Transverse colon (tissue), 4 donors: ENCODE measurements at regions not wholly inside any gene's neighbourhood (a gene's known extent, or its start where the extent isn't known, plus 50 kb on each side); places are given as distances from the start of the nearest gene placed in this dataset.

Source experiments
- DNase-seq: peaks from one replicate; pipeline ENCODE4 v3.0.0-alpha.2; 2019
- H3K27ac ChIP-seq, 4 donors: fragments of 200-600 bp; sonication (generic); 2 replicates each; pipeline ENCODE4 v1.5.1; 2016 to 2018; ENCODE audit warnings: inconsistent platforms in 4 of 4
- H3K27me3 ChIP-seq: fragments of 200-600 bp; sonication (generic); 2 replicates; pipeline ENCODE4 v1.5.1; 2017; ENCODE audit warnings: inconsistent platforms
- H3K36me3 ChIP-seq, 4 donors: fragments of 200-600 bp; sonication (generic); 2 replicates each; pipeline ENCODE4 v1.5.1; 2017 to 2019; ENCODE audit warnings: inconsistent platforms in 4 of 4
- H3K4me1 ChIP-seq, 4 donors: fragments of 200-600 bp; sonication (generic); 2 replicates each; pipeline ENCODE4 v1.5.1; 2017 to 2020; ENCODE audit warnings: inconsistent platforms in 4 of 4
- H3K4me3 ChIP-seq, 4 donors: fragments of 200-600 bp; sonication (generic); 1 replicate in 1 of 4; 2 replicates in 3 of 4; pipeline versions ENCODE4 v1.5.1 to v1.6.1; 2017 to 2019; ENCODE audit warnings: inconsistent platforms in 4 of 4
- H3K9me3 ChIP-seq, 2 donors: fragments of 200-600 bp; sonication (generic); 2 replicates each; pipeline ENCODE4 v1.5.1; 2017 to 2019; ENCODE audit warnings: inconsistent platforms in 2 of 2
- CTCF ChIP-seq, 5 experiments: fragments of 200-600 bp in 3 of 5; fragments of 450-650 bp in 2 of 5; sonication (generic) in 3 of 5; IDR thresholded peaks; 1 replicate in 2 of 5; 2 replicates in 3 of 5; pipeline ENCODE4 v1.5.1; 2016 to 2017; ENCODE audit warnings: antibody characterized with exemption in 5 of 5, inconsistent platforms in 3 of 5, mild to moderate bottlenecking in 2 of 5, moderate library complexity in 1 of 5
- EP300 ChIP-seq: sonication (generic); formaldehyde crosslinking; IDR thresholded peaks from one replicate; pipeline ENCODE4 v1.6.1; 2017; ENCODE audit warnings: antibody characterized with exemption, low read depth
- POLR2A ChIP-seq: fragments of 450-650 bp; IDR thresholded peaks from one replicate; pipeline ENCODE4 v1.6.1; 2016; ENCODE audit warnings: antibody characterized with exemption, mild to moderate bottlenecking, moderate library complexity
- POLR2AphosphoS5 ChIP-seq, 3 donors: sonication (generic); formaldehyde crosslinking; IDR thresholded peaks; one replicate each; pipeline ENCODE4 v1.6.1; 2016; ENCODE audit warnings: antibody characterized with exemption in 3 of 3
- WGBS, 2 donors: methylation state at CpG; one replicate each; pipeline ENCODE4 v1.1.5; 2018; ENCODE audit warnings: low coverage in 1 of 2; 5-methylcytosine and 5-hydroxymethylcytosine counted together
- in situ Hi-C, 4 donors: fragments of 200-750 bp; cut with MboI; loops; one replicate each; pipeline versions ENCODE4 v1.15.0 to v1.15.1; 2017; ENCODE audit warnings: low sequenced_read_pairs in 3 of 4, low pct_ligation_motif_present in 1 of 4, low pct_unique_long_range_greater_than_20kb in 1 of 4
- intact Hi-C: fragments of 100-400 bp; cut with DNase I; formaldehyde crosslinking; loops from one replicate; pipeline ENCODE4 v1.15.1; 2023; ENCODE audit warnings: low total_unique reads

DNA sequence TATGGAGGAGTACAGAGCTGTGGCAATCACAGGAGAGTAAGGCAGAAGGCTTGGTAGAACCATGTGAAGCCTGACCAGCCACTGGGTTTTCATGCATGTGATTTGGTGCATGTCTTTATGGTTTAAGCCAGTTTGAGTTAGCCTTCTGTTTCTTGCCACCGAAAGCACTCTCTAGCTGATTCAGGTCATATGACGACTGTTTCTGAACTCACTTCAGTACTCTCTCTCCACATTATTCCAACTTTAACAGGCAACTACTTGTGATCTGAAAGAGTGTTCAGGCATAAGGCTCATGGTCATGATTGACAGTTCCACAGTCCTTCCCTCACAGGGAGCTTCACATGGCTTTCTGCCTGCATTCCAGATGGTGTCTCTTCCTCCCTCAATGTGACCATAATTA is 63.3 kb upstream of the TAB2 start:
- Histone ChIP-seq H3K36me3 (no peaks in the 10 kb centered on the region), H3K4me1 (peaks cover 0 to 11% (median 7%) of the 10 kb centered on the region in 4 donors), H3K4me3 (no peak overlapping the region), H3K27ac (no peak overlapping the region), H3K27me3 (no peaks in the 10 kb centered on the region), H3K9me3 (no peaks in the 10 kb centered on the region)
- whole genome bisulfite sequencing, 2 donors, result 78% methylated on average over 2 of the region's 2 CpGs; no CpG with 5 or more reads in 1 of the 2 donors
- DNase-seq, result no peak
- in situ Hi-C loops, result no loop called here
- intact Hi-C loops, result no loop called here
- no peak for TF ChIP-seq EP300
- TF ChIP-seq CTCF (IDR thresholded peaks at IDR 0.05), result no peak
- TF ChIP-seq POLR2A, result no peak
- TF ChIP-seq POLR2AphosphoS5 (IDR thresholded peaks at IDR 0.05), result no peak

DNA sequence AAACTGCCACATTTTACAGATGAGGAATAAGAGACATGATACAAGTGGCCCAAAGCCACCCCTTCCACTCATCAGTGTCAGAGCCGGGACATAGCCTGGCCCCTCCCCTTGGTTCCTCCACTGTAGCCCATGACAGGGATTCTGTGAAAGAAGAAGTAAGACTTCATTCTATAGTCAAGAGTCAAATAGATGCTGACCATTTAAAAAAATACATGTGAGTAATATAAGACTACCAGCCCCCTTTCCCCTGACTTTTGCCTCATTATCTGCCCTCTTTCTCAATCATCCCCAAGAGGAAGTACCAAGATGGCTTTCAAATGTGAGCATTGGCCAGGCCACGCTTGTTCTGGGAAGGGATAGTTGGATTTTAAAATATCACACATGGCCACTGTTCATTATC is 57.8 kb upstream of the TAB2 start:
- DNase-seq, result no peak

DNA sequence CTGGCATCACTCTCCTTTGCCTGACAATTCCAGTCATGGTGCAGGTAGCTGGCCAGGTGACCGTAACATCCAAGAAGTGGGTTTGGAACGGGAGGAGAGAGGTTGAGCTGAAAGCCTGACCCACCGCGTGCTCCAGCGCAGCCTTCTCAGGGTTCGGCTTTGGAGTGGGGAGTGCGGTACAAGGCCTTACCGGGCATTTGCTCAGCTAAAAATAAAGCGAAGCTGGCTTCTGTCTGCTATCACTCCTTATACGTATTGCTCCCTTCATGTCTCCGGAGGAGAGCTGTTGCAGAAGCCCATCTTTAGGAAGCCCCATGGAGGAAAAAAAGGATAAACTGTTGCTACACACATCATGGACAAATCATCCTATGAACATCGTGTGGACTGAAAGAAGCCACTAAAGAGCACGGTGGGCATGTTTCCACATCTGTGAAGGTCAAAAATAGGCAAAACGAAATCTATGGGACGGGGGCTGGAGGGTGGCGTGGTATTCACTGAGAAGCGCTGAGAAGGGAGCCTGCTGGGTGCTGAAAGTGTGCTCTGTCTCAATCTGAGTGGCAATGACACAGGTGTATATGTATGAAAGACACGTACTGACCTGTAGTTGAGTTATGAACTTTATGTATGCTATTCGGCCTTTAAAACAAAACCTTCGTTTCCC is 57.2 kb upstream of the TAB2 start:
- in situ Hi-C loops, result no loop called here
- intact Hi-C loops, result no loop called here
- no peak for DNase-seq
- H3K27ac ChIP-seq, result no peak overlapping the region
- 92 to 95% methylated on average over 10 to 20 of the region's 20 CpGs for WGBS, 2 donors
- no peaks in the 10 kb centered on the region for H3K27me3 ChIP-seq
- H3K4me3 ChIP-seq, result no peak overlapping the region
- no peak for TF ChIP-seq EP300
- TF ChIP-seq POLR2AphosphoS5 (IDR thresholded peaks at IDR 0.05), result no peak
- no peak for TF ChIP-seq CTCF (IDR thresholded peaks at IDR 0.05)
- TF ChIP-seq POLR2A, result no peak
- no peaks in the 10 kb centered on the region for H3K9me3 ChIP-seq
- no peaks in the 10 kb centered on the region for H3K4me1 ChIP-seq
- H3K36me3 ChIP-seq, result no peaks in the 10 kb centered on the region

More for the DNA sequence above, 57.8 kb upstream of the TAB2 start:
- no peaks in the 10 kb centered on the region for H3K36me3 ChIP-seq
- H3K9me3 ChIP-seq, result no peaks in the 10 kb centered on the region
- 77 to 86% methylated on average over 1 to 2 of the region's 2 CpGs for WGBS, 2 donors
- intact Hi-C loops (no loop called here), in situ Hi-C loops (no loop called here)
- H3K27me3 ChIP-seq, result no peaks in the 10 kb centered on the region
- TF ChIP-seq CTCF (IDR thresholded peaks at IDR 0.05), result no peak
- no peak for TF ChIP-seq POLR2AphosphoS5 (IDR thresholded peaks at IDR 0.05)
- no peak for TF ChIP-seq POLR2A
- no peak for TF ChIP-seq EP300
- H3K4me1 ChIP-seq, result no peaks in the 10 kb centered on the region
- H3K4me3 ChIP-seq, result no peak overlapping the region
- no peak overlapping the region for H3K27ac ChIP-seq

DNA sequence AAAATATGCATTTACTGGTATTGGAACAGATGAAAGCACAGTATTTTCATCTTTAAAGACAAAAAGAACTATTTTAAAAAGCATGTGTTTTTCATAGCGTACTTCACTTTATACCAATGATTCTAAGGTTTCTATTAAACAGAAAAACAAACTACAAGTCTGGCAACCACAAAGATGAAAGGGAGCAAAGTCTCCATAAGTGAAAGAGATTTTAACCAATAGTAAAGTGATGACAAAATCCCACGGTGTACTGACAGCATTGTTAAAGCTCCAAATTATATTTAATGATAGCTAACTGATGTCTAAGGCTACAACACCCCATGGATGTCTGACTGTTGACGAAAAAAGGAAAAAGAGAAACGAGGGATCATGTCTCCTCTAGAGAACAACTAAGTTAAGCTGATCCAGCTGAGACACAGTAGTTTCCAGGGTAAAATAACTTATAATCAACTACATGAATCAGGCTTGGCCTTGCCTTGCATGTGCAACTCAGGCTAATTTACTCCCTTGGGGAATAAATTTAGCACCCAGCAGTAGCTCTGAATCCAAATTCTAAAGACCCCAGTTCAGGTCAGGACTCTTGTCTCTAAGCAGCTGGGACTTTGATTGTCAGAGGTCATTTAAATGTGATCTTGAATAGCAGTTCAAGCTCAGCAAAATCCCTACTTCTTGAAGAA is 56.0 kb upstream of the TAB2 start:
- no peaks in the 10 kb centered on the region for H3K27me3 ChIP-seq
- WGBS, 2 donors, result 71% methylated on average over 4 of the region's 4 CpGs
- no peaks in the 10 kb centered on the region for H3K36me3 ChIP-seq
- TF ChIP-seq CTCF (IDR thresholded peaks at IDR 0.05) (no peak), EP300 (no peak), POLR2AphosphoS5 (IDR thresholded peaks at IDR 0.05) (no peak), POLR2A (no peak)
- H3K4me1 ChIP-seq, result no peaks in the 10 kb centered on the region
- no peak overlapping the region for H3K27ac ChIP-seq
- H3K9me3 ChIP-seq, result no peaks in the 10 kb centered on the region
- DNase-seq, result no peak
- intact Hi-C loops, result no loop called here
- H3K4me3 ChIP-seq, result no peak overlapping the region
- in situ Hi-C loops, result no loop called here
